ENCODE measurements at regions not wholly inside any gene's neighbourhood (a gene's known extent, or its start where the extent isn't known, plus 50 kb on each side); places are given as distances from the start of the nearest gene placed in this dataset.

DNA sequence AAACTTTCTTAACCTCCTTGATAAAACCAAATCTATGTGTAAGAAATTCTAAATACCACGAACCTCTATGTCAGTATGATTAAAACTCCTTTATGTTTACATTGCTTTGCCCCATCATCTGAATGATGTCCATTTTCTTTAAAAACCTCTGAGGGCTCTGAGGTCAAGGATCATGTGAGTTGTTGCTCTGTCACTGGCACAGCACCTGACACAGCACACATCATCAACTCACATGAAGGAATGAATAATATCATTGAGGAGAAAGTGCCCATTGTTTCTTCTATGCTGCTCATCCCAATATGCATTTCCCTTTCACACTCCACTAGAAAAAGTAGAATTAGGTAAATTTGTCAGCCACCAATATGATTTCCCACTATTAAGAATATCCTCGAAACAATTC is 1178.7 kb upstream of the NRXN1 start:
- no peak for DNase-seq

DNA sequence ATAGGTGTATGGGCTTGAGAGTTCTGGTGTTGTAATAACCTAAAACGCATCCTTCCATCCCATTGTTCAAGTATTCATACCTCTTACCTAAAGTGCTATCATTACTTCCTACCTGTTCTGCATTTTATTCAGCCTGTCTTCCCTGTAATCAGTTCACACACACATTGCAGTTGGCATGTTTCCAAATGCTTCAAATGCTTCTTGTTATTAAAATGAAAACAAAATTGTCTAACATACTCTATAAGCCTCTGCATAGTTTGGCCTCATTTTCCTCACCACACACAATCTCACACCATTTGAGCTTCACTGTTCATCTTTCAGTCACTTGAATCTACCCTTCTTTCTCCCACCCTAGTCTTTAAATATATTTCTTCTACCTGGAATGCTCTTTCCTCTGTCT is 1178.2 kb upstream of the NRXN1 start:
- DNase-seq = no peak

DNA sequence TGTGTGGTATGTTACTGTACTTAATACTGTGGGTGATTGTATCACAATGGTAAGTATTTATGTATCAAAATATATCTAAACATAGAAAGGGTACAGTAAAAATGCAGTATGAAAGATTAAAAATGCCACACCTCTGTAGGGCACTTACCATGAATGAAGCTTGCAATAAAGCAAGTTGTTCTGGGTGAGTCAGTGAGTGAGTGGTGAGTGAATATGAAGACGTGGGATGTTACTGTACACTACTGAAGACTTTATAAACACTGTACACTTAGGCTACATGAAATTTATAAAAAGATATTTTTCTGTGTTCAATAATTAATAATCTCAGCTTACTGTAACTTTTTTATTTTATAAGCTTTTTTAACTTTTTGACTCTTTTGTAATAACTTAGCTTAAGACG is 1162.4 kb upstream of the NRXN1 start:
- no peak for DNase-seq

DNA sequence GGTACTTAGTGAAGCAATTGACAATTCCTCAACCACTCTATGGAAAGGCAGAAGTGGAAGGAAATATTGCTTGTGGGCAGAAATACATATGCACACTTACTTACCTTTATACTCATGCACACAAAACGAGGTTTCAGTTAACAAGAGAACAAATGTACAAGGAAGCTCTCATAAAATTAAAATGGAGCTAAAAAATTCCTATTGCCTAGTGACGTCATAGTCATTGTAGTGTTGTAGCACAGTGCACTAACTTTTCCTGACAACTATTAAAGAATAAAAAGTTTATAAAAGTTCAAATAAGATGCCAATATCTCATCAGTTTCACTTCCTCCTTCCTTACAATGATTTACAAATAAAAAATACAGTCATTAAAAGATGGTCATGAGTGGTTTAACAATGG is 1161.9 kb upstream of the NRXN1 start:
- DNase-seq = no peak

DNA sequence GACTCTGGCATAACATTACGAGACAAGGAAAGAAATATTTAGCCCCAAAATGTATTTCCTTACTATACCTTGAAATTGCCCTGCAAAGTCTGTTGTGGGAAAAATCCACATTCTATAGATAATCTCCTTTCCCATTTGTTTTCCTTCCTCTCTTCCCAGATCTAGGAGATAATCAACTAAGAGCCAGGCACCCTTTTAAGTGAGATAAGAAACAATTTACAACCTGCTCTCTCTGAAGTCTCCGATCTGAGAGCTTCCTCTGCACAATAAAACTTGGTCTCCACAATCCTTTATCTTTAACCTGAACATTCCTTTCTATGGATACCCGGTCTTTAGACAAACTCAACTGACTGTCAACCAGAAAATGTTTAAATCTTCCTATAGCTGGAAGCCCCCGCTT is 1160.7 kb upstream of the NRXN1 start:
- DNase-seq = no peak

DNA sequence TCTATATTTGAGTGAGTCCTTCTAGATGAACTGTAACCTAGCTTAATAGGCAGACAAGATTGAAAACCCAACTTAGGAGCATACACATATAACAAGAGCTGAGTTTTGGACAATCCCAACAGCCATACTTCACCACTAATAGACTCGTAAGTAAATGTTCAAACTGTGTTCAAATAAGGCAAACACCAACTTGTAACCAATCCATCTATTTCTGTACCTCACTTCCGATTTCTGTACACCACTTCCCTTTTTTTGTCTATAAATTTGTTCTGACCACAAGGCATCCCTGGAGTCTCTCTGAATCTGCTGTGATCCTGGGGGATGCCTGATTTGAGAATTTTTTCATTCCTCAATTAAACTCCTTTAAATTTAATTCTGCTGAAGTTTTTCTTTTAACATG is 1149.1 kb upstream of the NRXN1 start:
- no peak for DNase-seq

DNA sequence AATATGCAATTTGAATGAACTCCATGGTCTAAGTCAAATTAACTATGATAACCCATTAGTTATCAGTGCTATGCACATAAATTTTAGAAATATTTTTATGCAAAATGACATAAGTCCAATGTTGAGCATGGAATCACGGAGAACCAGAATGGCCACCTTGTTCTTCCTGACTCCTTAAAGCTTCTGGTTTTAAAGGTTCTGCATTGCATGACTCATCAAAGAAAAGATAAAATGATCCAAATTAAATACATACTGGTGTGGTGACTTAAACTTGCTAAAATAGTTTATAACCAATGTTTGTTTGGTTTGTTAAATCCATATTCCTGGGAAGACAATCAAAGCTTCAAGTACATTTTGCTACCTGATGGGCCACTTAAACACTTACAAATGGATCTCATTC is 1146.9 kb upstream of the NRXN1 start:
- DNase-seq = no peak

DNA sequence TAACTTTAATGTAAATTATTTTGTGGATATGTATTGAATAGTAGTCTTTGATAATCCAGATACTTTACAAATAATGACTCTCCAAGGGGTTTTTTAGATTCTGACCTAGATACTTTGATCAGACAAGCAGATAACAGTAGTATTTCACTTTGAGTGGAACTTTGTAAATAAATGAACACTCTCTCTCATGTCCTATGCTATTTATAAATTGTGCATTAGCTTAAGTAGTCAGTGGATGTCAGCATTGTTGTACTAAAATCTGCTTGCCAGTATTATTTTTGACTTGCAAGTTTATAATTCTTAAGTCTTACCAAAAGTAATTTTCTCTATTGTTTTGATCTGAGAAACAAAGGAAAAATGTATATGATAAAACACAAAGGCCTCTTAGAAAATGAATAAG is 1113.1 kb upstream of the NRXN1 start:
- DNase-seq = no peak

DNA sequence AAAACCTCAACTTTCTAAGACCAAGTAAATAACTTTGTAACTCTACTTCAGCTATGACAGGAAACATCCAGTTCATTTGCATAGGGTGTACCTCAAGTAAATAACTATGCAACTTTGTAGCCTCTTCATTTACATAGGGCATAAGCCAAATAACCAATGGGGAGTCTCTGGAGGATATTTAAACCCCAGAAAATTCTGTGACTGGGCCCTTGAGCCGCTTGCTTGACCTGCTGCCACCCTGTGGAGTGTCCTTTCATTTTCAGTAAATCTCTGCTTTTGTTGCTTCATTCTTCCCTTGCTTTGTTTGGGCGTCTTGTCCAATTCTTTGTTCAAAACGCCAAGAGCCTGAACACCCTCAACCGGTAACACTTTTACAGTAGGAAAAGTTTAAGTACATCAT is 1112.7 kb upstream of the NRXN1 start:
- DNase-seq = no peak

DNA sequence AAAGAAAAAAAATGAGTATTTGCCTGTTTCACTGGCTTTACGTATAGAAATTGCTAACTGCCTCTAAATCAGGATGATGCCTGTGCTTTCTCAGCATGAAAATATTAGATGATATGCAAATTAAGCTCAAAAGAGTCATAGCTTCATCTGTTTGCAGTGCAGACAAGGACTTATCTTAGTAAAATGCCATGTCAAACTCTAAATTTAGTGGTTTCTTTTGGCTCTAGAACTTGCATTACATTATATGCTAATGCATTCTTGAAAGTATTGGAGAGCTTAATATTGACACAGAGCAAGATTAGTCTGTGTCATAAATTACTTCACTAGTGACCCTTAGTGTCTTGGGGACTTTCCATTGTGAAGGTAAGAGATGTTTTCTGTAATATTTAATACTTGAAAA is 1109.1 kb upstream of the NRXN1 start:
- DNase-seq = no peak

DNA sequence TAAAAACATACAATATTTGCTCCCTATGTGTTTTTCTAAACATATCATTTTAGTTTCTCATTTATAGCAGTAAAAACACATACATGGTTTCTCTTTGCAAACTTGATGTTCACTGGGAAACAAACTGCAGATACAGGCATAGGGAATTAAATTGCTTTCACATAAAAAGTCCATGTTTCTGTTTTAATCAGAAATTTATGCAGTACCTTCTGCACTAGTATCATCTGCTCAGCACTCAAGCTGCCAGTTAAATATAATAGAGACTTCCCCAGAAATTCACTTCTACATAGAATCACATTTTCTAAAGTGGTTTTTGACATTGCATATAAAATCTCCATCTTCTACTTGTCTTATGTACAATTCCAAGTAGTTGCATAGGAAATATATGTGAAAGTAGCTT is 1107.3 kb upstream of the NRXN1 start:
- no peak for DNase-seq

DNA sequence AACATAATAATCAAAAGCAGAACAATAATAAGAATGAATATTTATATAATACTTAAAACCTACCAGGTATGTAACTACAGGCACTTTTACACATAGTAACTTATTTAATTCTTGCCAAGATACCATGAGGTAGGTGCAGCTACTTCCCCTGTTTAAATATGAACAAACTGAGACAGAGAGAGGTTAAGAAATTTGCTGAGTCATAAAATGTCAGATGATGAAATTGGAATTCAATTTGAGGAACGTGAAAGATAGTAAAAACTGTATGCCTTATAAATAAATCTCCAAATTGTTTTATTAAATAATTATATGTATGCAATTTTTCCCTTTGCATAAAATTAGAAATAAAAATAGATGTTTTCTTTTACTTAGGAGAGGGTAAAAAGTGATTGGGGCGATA is 1103.3 kb upstream of the NRXN1 start:
- no peak for DNase-seq

DNA sequence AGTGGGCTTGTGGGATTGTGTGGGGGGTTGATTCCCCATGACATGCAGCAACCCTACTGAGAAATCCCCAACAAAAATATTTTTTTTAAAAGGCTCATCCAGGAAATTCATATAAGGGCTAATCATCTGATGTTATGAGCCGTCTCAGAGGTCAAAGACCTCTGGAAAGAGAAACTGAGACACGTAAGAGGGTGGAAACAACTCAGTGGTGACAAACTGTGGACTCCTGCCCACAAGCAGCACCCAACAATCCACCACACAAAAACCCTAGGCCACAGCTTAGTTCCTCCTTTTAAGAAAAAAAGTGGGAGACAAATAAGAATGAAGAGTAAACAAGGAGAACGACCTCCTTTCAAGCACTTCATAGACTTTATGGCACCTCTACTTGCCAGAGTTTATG is 1096.1 kb upstream of the NRXN1 start:
- DNase-seq = no peak

DNA sequence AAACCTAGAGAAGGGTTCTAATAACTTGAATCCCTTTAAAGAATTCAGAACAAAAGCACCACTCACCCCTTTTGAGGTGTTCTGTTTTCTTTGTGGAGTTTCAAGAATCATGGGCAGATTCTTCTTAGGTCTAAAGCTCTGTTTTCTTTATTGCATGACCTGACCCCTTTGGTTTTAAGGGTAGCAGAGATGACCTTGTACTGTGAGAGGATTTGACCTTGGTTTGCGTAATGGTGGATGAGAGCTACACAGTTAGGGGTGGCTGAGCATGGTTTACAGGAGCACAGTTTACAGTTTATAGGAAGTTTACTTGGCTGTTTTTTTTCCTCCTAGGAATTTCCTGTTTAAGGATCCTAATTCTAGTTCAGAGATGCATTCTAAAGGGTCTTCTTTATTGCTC is 1095.6 kb upstream of the NRXN1 start:
- DNase-seq = no peak

DNA sequence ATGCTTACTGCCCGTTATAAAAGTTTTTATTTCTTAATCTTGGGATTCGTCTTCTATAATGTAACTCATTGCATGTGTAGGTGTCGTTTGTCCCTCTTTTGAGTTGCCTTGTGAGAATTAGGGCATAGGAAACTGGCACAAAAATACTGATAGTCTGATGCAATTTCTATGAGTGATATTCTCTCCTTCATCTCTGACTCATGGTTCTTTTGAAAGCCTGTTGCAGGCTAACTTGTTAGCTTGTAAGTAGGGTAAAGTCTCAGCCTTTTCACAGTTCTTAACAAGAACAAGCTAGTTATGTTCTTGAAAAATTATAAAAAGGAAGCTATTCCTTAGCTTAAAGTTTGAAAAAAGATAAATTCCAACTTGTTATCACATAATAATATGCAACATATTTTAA is 1085.4 kb upstream of the NRXN1 start:
- no peak for DNase-seq

DNA sequence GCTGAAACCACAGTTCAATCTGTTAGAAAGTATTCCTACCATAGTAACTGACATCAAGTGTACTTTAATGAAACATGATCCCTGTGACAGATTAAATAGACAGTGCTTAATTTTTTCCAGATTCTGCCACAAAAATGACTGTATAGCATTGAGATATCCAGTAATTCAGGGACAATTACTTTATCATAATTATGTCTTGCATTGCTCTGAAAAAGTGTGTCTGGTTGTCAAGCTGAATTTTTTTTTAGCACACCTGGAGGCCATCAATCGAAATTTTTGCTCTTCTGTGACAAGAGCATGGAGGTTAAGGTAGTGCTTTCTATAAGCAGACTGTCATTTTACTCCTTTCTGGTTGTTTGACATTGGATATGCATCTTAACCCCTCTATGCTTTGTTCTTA is 1083.8 kb upstream of the NRXN1 start:
- no peak for DNase-seq

DNA sequence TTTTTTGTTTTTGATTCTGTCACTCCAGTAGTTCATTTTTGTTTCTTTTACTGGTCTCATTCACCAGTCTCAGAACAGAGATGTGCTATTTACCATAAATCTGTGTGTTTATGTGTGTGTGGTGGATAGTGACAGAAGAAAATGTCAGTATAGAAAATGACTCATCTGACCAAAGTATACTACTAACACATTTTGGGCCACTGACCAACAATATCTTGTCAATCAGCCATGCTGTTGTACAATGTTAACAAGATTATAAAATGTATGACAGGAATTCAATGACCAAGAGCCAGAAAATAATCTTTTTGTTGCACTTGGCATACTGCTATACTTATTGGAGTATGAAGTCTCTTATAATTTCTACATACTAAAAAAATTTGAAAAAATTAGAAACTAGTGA is 1081.4 kb upstream of the NRXN1 start:
- DNase-seq = no peak

DNA sequence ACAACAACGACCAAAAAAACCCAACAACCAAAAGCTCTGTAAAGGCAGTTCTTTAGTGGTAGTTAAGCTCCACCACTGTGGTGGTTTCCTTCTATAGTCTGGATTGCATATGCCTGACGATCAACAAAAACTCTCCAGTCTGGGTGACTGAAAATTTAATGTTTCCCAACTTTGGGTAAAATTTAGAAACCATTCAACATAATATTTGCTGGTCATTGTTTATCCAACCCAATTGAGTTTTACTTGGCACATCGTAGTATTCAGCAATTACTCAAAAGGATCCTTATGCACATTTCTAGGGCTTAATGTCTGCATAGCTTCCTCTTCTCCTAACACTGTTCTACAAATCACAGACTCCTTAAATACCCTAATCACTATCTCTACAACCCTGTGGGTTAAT is 1080.2 kb upstream of the NRXN1 start:
- DNase-seq = no peak

DNA sequence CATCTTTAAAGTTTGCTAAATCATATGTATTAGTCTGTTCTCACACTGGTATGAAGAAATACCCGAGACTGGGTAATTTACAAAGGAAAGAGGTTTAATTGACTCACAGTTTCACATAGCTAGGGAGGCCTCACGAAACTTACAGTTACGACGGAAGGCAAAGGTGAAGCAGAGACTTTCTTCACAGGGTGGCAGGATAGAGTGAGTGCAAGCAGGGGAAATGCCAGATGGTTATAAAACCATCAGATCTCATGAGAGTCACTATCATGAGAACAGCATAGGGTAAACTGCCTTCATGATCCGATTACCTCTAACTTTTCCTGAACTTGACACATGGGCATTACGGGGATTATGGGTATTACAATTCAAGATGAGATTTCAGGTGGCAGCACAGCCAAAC is 1075.2 kb upstream of the NRXN1 start:
- DNase-seq = no peak

DNA sequence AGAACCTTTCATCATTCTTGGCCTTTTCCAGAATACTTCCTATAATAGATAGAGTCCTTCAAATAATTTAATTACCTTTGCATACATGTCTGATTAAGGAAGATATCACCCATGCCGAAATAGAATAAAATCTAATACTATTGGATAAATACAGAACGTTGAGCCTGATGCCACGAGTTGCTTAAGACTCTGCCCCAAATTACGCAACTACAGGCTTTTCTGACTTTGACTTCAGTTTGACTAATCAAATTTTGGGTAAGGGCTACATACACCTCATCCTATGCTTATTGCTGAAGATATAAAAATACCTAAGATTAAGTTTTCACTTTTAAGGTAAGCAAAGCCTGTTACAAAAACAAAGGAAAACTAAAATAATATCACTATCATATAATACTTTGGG is 1065.1 kb upstream of the NRXN1 start:
- DNase-seq = no peak

DNA sequence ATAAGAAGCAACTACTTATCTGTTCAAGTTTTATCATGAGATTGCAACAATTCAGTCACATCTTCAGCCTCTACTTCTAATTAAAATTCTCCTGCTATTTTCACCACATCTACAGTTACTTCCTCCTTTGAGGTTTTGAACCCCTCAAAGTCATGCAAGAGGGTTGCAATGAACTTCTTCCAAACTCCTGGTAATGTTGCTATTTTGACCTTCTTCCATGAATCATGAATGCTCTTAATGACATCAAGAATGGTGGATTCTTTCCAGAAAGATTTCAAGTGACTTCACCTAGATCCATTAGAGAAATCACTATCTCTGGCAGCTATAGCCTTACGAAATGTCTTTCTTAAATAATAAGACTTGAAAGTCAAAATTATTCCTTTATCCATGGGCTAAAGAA is 1052.8 kb upstream of the NRXN1 start:
- no peak for DNase-seq

DNA sequence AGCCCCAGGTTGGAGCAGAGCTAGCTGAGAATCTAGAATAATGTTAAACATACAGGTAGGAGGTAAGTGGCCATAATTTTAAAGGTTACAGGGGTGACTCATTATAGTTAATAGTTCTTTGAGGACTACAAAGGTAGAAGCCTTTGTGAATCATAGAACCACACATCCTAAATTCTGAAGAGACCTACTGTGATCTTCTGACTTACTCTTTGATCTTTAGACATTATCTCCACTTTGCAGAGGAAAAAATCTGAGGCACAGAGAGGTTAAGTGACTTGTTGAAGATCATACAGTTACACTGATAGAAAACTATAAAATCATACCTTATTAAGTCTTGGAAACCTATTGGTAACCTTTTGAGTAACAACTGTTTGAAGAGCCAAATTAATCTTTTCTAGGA is 1051.3 kb upstream of the NRXN1 start:
- DNase-seq = no peak

DNA sequence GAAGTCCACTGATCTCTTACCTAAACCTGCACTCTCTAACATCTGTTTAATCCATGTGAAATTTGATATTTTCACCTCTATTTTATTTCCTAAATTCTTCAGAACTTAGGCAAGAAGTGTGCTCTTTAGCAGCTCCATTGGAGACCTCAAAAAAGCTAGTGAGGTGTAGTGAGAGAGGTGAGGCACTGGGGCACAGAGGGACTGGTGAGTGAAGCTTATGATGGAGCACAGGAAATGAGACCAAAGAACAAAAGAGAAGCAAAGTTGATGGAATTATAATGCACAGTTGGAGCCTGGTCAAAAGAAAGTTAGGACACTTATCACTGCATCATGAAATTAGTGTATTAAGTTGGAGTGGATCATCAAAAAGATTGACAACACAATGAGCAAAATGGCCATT is 1050.7 kb upstream of the NRXN1 start:
- no peak for DNase-seq

DNA sequence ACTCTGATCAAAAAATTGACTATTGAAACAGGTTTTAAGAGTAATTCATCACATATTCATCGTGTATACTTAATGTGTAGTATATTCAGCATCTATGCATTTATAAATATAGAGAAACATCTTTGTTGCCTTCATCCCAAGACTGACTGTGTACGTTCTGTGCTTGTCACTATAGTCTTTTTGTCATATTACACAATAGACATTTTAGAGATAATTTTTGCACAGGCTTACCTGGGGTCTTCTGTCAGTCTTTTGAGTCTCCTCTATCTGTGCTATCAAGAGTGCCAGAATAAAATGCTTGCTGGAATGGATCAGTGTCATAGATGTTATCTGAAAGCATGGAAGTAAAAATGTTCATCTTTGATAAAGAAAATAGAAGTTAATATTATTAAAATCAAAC is 1047.7 kb upstream of the NRXN1 start:
- no peak for DNase-seq

DNA sequence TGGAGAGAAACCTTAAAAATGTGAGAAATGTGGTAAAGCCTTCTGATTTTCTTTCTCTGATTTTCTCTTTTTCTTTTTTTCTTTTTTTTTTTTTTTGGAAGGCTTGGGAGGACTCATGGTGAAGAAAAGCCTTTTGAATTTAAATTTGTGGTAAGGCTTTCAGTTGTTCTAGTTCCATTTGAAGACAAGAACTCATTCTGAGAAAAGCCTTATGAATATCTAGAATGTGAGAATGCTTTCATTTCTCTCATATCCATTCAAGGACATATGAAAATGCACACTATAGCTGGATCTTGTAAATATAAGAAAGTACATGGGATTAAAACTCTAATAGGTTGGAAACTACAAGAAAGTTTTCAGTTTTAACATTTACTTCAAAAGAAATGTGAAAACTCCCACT is 1045.2 kb upstream of the NRXN1 start:
- no peak for DNase-seq

DNA sequence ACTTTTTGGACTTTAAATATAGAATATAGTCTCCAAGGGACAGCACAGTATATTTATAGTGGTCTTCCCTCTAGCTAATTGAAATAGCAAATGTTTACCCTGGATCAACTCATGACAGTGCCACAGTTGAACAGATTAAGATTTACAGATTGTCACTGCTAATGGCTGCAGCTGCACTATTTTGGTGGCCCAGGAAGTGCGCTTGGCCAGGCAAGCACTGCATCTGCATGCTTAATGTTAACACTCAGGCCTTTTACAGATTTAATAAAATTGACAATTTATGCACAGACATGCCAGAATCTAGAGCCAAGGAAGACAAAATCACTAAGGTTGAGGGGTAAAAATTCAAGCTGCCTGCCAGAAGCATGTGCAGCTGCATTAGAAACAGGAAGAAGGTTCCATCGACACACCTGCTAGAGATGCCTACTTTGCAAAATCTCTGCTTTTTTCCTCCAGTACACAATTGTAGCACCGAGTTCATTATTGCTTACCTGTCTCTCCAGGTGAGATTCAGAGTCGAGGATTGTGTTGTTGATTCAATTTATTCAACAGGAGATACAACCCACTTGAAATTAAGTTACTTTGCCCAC is 1042.3 kb upstream of the NRXN1 start:
- no peak for DNase-seq

Measured in suppressor macrophage treated with lipopolysaccharide for 4 hours (primary cell).